GM18508 (cell line): ENCODE measurements at regions not wholly inside any gene's neighbourhood (a gene's known extent, or its start where the extent isn't known, plus 50 kb on each side); places are given as distances from the start of the nearest gene placed in this dataset.
"Not testable (repeated sequence)": the region's sequence is repeated elsewhere in the genome, so short reads cannot be mapped to it uniquely, and the experiment has no call there.

Experiments used
- ATAC-seq: cut with Tn5 transposase; IDR thresholded peaks from one replicate; pipeline ENCODE4 v1.9.1; 2021; ENCODE audit warnings: moderate number of reproducible peaks; ENCODE audit not compliant: insufficient read depth, unreplicated experiment

- ATAC-seq, result no peak
Observed at GRCh38 chr4:33650036-33650435, 2594.3 kb downstream of the ARAP2 start.

- no peak for ATAC-seq
Observed at GRCh38 chr4:33658971-33659370, 2585.3 kb downstream of the ARAP2 start.

GRCh38 chr4:33661636-33662035, 2582.7 kb downstream of the ARAP2 start:
- ATAC-seq, result no peak

- ATAC-seq, result no peak
Observed at GRCh38 chr4:33685939-33686338, 2558.4 kb downstream of the ARAP2 start.

- no peak for ATAC-seq
Observed at GRCh38 chr4:33696041-33696440, 2548.3 kb downstream of the ARAP2 start.

GRCh38 chr4:33696586-33696985, 2547.7 kb downstream of the ARAP2 start:
- ATAC-seq, result no peak

- ATAC-seq, result no peak
Observed at GRCh38 chr4:33709247-33709646, 2535.1 kb downstream of the ARAP2 start.

- ATAC-seq, result no peak
Observed at GRCh38 chr4:33711826-33712225, 2532.5 kb downstream of the ARAP2 start.

GRCh38 chr4:33714971-33715370, 2529.3 kb downstream of the ARAP2 start:
- no peak for ATAC-seq

- ATAC-seq, result no peak
Observed at GRCh38 chr4:33715841-33716395, 2528.4 kb downstream of the ARAP2 start.

- no peak for ATAC-seq
Observed at GRCh38 chr4:33722254-33722653, 2522.1 kb downstream of the ARAP2 start.

- no peak for ATAC-seq
Observed at GRCh38 chr4:33722800-33723516, 2521.4 kb downstream of the ARAP2 start.

- ATAC-seq, result no peak
Observed at GRCh38 chr4:33724685-33725084, 2519.6 kb downstream of the ARAP2 start.

GRCh38 chr4:33725861-33726260, 2518.5 kb downstream of the ARAP2 start:
- no peak for ATAC-seq

- no peak for ATAC-seq
Observed at GRCh38 chr4:33737726-33738125, 2506.6 kb downstream of the ARAP2 start.

- no peak for ATAC-seq
Observed at GRCh38 chr4:33739884-33740632, 2504.3 kb downstream of the ARAP2 start.

- ATAC-seq, result not testable (repeated sequence)
Observed at GRCh38 chr4:33740871-33741270, 2503.4 kb downstream of the ARAP2 start.

- ATAC-seq, result no peak
Observed at GRCh38 chr4:33746979-33747378, 2497.3 kb downstream of the ARAP2 start.

GRCh38 chr4:33751050-33751449, 2493.3 kb downstream of the ARAP2 start:
- ATAC-seq, result no peak

- ATAC-seq, result no peak
Observed at GRCh38 chr4:33772582-33772981, 2471.7 kb downstream of the ARAP2 start.

GRCh38 chr4:33780952-33781791, 2463.1 kb downstream of the ARAP2 start:
- no peak for ATAC-seq
